HCT116 (cell line): ENCODE measurements at regions not wholly inside any gene's neighbourhood (a gene's known extent, or its start where the extent isn't known, plus 50 kb on each side); places are given as distances from the start of the nearest gene placed in this dataset.

Source experiments
- ATAC-seq: fragments of 200-7000 bp; cut with Tn5 transposase; 2 replicates; pipeline ENCODE4 v1.9.1; 2020; ENCODE audit warnings: mild to moderate bottlenecking, moderate library complexity
- BruUV-seq: library from RNA; stranded (reverse); fragments of 400-500 nt; replicated peaks from 2 replicates; lab custom pipeline; 2021; lab: Mats Ljungman, UMichigan
- CTCF ChIA-PET: fragments of 300-600 bp; sonication (Branson Sonifier 250); formaldehyde crosslinking; loops from one replicate; lab custom pipeline; 2021; ENCODE audit warnings: antibody characterized with exemption; lab: Charles Lee
- POLR2A ChIA-PET: fragments of 300-600, 350-600 bp; sonication (Branson Sonifier 250); formaldehyde crosslinking; loops from one replicate; lab custom pipeline; 2021; ENCODE audit warnings: antibody characterized with exemption; lab: Charles Lee
- RAD21 ChIA-PET, 2 experiments: fragments of 300-600 bp; sonication (Branson Sonifier 250); formaldehyde crosslinking; loops; one replicate each; lab custom pipeline; 2023; ENCODE audit warnings: low total read pairs in 2 of 2; ENCODE audit not compliant: uncharacterized antibody in 2 of 2, unreplicated experiment in 2 of 2, low non-redundant PET in 1 of 2; lab: Charles Lee
- DNase-seq: peaks from one replicate; pipeline ENCODE4 v3.0.0-alpha.2; 2010; ENCODE audit warnings: low read depth, low spot score
- H2AFZ ChIP-seq: fragments of 200-600 bp; shearing (Covaris generic), sonication (generic); 2 replicates; pipeline ENCODE4 v1.6.1; 2017; ENCODE audit warnings: low read depth, mixed run types, mixed read lengths, antibody characterized with exemption, low read length; ENCODE audit not compliant: poor library complexity, severe bottlenecking
- H3K27ac ChIP-seq: 2 replicates; pipeline ENCODE4 v1.5.1; 2012; ENCODE audit warnings: low read depth, low read length
- H3K27me3 ChIP-seq: fragments of 200-600 bp; sonication (generic); 2 replicates; pipeline ENCODE4 v1.6.1; 2016; ENCODE audit warnings: mixed run types, low read length, mixed read lengths; ENCODE audit not compliant: insufficient read depth
- H3K36me3 ChIP-seq, 2 experiments: fragments of 200-500 bp in 1 of 2; fragments of 200-600 bp in 1 of 2; sonication (Bioruptor generic) in 1 of 2; sonication (generic) in 1 of 2; 2 replicates each; pipeline versions ENCODE4 v1.5.1 to v1.6.1; 2014 to 2016; ENCODE audit warnings: low read length in 2 of 2, inconsistent platforms in 1 of 2, mixed read lengths in 1 of 2, mixed run types in 1 of 2; ENCODE audit not compliant: insufficient read depth in 2 of 2, control insufficient read depth in 1 of 2
- H3K4me1 ChIP-seq, 2 experiments: fragments of 200-600 bp in 1 of 2; sonication (generic) in 1 of 2; 2 replicates each; pipeline versions ENCODE4 v1.5.1 to v1.6.1; 2012 to 2017; ENCODE audit warnings: low read length in 2 of 2, inconsistent platforms in 1 of 2, mild to moderate bottlenecking in 1 of 2, mixed read lengths in 1 of 2, mixed run types in 1 of 2, moderate library complexity in 1 of 2; ENCODE audit not compliant: insufficient read depth in 2 of 2, control insufficient read depth in 1 of 2
- H3K4me2 ChIP-seq: fragments of 200-600 bp; sonication (generic); 2 replicates; pipeline ENCODE4 v1.6.1; 2017; ENCODE audit warnings: mixed run types, low read length, mixed read lengths
- H3K4me3 ChIP-seq, 2 experiments: fragments of 200-600 bp in 1 of 2; sonication (generic) in 1 of 2; replicated peaks in 1 of 2; 2 replicates each; pipeline ENCODE4 v1.5.1; 2011 to 2016; ENCODE audit warnings: low read length in 2 of 2, control low read depth in 1 of 2, low read depth in 1 of 2, mild to moderate bottlenecking in 1 of 2, mixed read lengths in 1 of 2, mixed run types in 1 of 2
- H3K79me2 ChIP-seq: fragments of 200-600 bp; sonication (generic); 2 replicates; pipeline ENCODE4 v1.6.1; 2017; ENCODE audit warnings: mild to moderate bottlenecking, mixed run types, low read length, moderate library complexity, mixed read lengths; ENCODE audit not compliant: insufficient read depth
- H3K9ac ChIP-seq: fragments of 200-600 bp; sonication (generic); 2 replicates; pipeline ENCODE4 v1.6.1; 2016; ENCODE audit warnings: low read length, mixed read lengths
- H3K9me2 ChIP-seq: fragments of 200-600 bp; sonication (generic), shearing (Covaris generic); 2 replicates; pipeline ENCODE4 v1.6.1; 2017; ENCODE audit warnings: mixed run types, mild to moderate bottlenecking, moderate library complexity; ENCODE audit not compliant: insufficient read depth
- H3K9me3 ChIP-seq, 2 experiments: fragments of 200-500 bp in 1 of 2; fragments of 200-600 bp in 1 of 2; sonication (Bioruptor generic) in 1 of 2; sonication (generic) in 1 of 2; 2 replicates each; pipeline ENCODE4 v1.6.1; 2014 to 2017; ENCODE audit warnings: low read length in 2 of 2, mixed read lengths in 2 of 2, inconsistent platforms in 1 of 2, low read depth in 1 of 2, mild to moderate bottlenecking in 1 of 2, mixed run types in 1 of 2, moderate library complexity in 1 of 2; ENCODE audit not compliant: control insufficient read depth in 1 of 2, insufficient read depth in 1 of 2
- H4K20me1 ChIP-seq: fragments of 200-600 bp; sonication (generic), shearing (Covaris generic); 2 replicates; pipeline ENCODE4 v1.6.1; 2017; ENCODE audit warnings: mixed run types, mild to moderate bottlenecking, moderate library complexity; ENCODE audit not compliant: insufficient read depth
- CTCF ChIP-seq, 3 experiments: fragments of 200-600 bp in 1 of 3; sonication (generic) in 1 of 3; IDR thresholded peaks in 2 of 3; conservative IDR thresholded peaks in 1 of 3; 2 replicates each; pipeline ENCODE4 v1.5.1; 2012 to 2017; ENCODE audit warnings: low read depth in 2 of 3, low read length in 2 of 3, antibody characterized with exemption in 1 of 3, borderline replicate concordance in 1 of 3, control low read depth in 1 of 3, mild to moderate bottlenecking in 1 of 3, mixed read lengths in 1 of 3, mixed run types in 1 of 3, moderate library complexity in 1 of 3; ENCODE audit not compliant: insufficient read depth in 1 of 3
- RAD21 ChIP-seq: IDR thresholded peaks from 2 replicates; pipeline ENCODE4 v1.6.1; 2012; ENCODE audit warnings: low read depth, mild to moderate bottlenecking
- ZNF274 ChIP-seq: fragments of 200-500 bp; sonication (Bioruptor generic); IDR thresholded peaks from 2 replicates; pipeline ENCODE4 v1.6.1; 2014; ENCODE audit warnings: mild to moderate bottlenecking, low read depth, low read length, inconsistent platforms
- intact Hi-C: fragments of 100-400 bp; cut with micrococcal nuclease; formaldehyde crosslinking; loops from 2 replicates; pipeline ENCODE4 v1.10.0; 2022
- TF ChIP-seq, protein P1 (sequence below): IDR thresholded peaks from 2 replicates; pipeline ENCODE4 v1.6.1; 2011; ENCODE audit warnings: mild to moderate bottlenecking, low read length, moderate library complexity; ENCODE audit not compliant: insufficient replicate concordance; ENCODE audit errors: extremely low read depth

DNA sequence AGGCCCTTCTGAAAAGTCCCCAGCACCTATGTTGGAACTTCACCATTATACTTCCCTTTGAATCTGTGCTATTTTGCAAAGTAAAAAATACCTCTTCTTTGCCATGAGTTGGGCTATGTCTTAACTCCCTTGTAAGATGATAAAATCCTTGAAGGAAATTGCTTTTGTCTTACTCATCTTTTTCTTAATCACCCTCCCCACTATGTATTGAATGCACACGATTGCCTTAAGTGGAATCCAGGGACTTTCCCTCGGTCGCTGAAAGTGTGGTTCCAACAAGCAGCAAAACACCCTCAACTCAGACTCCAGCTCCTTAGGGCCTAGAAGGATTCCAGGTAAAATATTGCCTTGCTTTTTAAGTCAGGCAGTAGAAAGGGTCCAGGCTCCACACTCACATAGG, 173.2 kb upstream of the ARL4C start:
- CTCF ChIA-PET: interaction anchor here (1.5 kb wide), 1 partner anchor 10 kb away, joined by 4 read pairs; no protein-coding TSS in a partner anchor
- H3K79me2 ChIP-seq: no peaks in the 10 kb centered on the region
- no peak for DNase-seq
- POLR2A ChIA-PET: no interaction called here
- no peak overlapping the region for H2AFZ ChIP-seq
- H3K9ac ChIP-seq: no peak overlapping the region
- RAD21 ChIA-PET: no interaction called here
- no peaks in the 10 kb centered on the region; a peak in 1 of 4 replicates for H3K9me3 ChIP-seq
- H3K36me3 ChIP-seq: no peaks in the 10 kb centered on the region
- BruUV-seq: no TSS peak
- intact Hi-C loops: no loop called here
- no peak overlapping the region for H3K4me3 ChIP-seq
- peaks cover 8 to 24% of the 10 kb centered on the region in 2 experiments; a peak in 3 of 4 replicates for H3K4me1 ChIP-seq
- no peaks in the 10 kb centered on the region for H3K9me2 ChIP-seq
- no peak overlapping the region for H3K4me2 ChIP-seq
- TF ChIP-seq, protein P1, sequence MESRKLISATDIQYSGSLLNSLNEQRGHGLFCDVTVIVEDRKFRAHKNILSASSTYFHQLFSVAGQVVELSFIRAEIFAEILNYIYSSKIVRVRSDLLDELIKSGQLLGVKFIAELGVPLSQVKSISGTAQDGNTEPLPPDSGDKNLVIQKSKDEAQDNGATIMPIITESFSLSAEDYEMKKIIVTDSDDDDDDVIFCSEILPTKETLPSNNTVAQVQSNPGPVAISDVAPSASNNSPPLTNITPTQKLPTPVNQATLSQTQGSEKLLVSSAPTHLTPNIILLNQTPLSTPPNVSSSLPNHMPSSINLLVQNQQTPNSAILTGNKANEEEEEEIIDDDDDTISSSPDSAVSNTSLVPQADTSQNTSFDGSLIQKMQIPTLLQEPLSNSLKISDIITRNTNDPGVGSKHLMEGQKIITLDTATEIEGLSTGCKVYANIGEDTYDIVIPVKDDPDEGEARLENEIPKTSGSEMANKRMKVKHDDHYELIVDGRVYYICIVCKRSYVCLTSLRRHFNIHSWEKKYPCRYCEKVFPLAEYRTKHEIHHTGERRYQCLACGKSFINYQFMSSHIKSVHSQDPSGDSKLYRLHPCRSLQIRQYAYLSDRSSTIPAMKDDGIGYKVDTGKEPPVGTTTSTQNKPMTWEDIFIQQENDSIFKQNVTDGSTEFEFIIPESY: no peak
- no peaks in the 10 kb centered on the region for H4K20me1 ChIP-seq
- H3K27ac ChIP-seq: no peak overlapping the region
- ATAC-seq: no peak
- no peaks in the 10 kb centered on the region for H3K27me3 ChIP-seq

- RAD21 ChIA-PET: no interaction called here
- intact Hi-C loops: no loop called here
- H3K9ac ChIP-seq: no peak overlapping the region
- no peak for DNase-seq
- H3K36me3 ChIP-seq: no peaks in the 10 kb centered on the region
- H3K9me2 ChIP-seq: no peaks in the 10 kb centered on the region
- no peak overlapping the region for H3K27ac ChIP-seq
- POLR2A ChIA-PET: no interaction called here
- TF ChIP-seq RAD21 (peak; percentile 33), CTCF (IDR thresholded peaks at IDR 0.05 in 2 of 3, conservative IDR thresholded peaks at IDR 0.05 in 1 of 3; ENCODE audit: borderline replicate concordance in 1 of 3, insufficient read depth in 1 of 3, low read depth in 2 of 3, low read length in 2 of 3) (peak; percentile 36 to 44 (median 37); a peak in 5 of 6 replicates), ZNF274 (no peak)
- TF ChIP-seq, all 23 proteins: peak for 2
- H3K4me3 ChIP-seq: no peak overlapping the region
- no peaks in the 10 kb centered on the region for H3K27me3 ChIP-seq
- no TSS peak for BruUV-seq
- peaks cover 4 to 20% of the 10 kb centered on the region in 2 experiments; a peak in 3 of 4 replicates for H3K4me1 ChIP-seq
- no peaks in the 10 kb centered on the region for H4K20me1 ChIP-seq
- no peak overlapping the region for H3K4me2 ChIP-seq
- no peaks in the 10 kb centered on the region for H3K79me2 ChIP-seq
- H2AFZ ChIP-seq: no peak overlapping the region
- H3K9me3 ChIP-seq: no peaks in the 10 kb centered on the region; a peak in 1 of 4 replicates
- CTCF ChIA-PET: interaction anchor here (1.5 kb wide), 1 partner anchor 11 kb away, joined by 4 read pairs; no protein-coding TSS in a partner anchor
- ATAC-seq: 0 out of 2 replicates have a peak, but pooled peaks have one; percentile 46
Observed at GRCh38 chr2:234669621-234670020, 172.7 kb upstream of the ARL4C start.
